ENCODE measurements at regions not wholly inside any gene's neighbourhood (a gene's known extent, or its start where the extent isn't known, plus 50 kb on each side); places are given as distances from the start of the nearest gene placed in this dataset.

GRCh38 chr6:15058200-15059061, 187.4 kb upstream of the JARID2 start:
- 84 to 88% (median 86%) methylated on average over 9 of the region's 9 CpGs for WGBS, 3 donors
- intact Hi-C loops (cut with DNase I) = no loop called here

DNA sequence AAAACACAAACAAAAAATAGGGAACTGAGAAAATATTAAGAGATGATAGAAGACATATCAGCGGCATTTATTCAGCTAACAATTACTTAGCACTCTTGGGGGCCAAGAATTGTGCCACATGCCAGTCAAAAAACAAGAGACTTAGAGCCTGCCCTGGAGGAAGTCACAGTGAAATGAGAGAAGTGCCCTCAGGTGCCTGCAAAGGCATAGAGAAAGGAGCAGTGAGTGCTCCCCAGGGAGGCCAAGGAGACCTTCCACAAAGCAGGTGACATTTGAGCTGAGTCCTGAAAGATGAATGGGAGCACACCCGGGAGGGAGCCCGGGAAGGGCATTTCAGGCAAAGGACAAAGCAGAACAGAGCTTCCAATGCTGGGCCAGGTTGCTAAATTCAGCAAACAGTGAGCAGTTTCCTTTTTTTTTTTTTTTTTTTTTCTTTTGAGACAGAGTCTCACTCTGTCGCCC, 184.7 kb upstream of the JARID2 start:
- ATAC-seq (peak; percentile 14 to 48 (median 40)), DNase-seq (no peak)
- peaks cover 12% of the 10 kb centered on the region for H3K4me1 ChIP-seq

More at GRCh38 chr6:15058200-15059061, 187.4 kb upstream of the JARID2 start:
- Histone ChIP-seq H3K4me1 (peaks cover 7% of the 10 kb centered on the region), H3K9me3 (no peaks in the 10 kb centered on the region), H3K4me3 (no peak overlapping the region), H3K27ac (no peak overlapping the region), H3K36me3 (ENCODE audit: insufficient read depth in 1 of 2, low read depth in 1 of 2) (no peaks in the 10 kb centered on the region), H3K27me3 (ENCODE audit: insufficient read depth in 3 of 3, low read length in 2 of 3) (no peaks in the 10 kb centered on the region)
- DNase-seq (no peak), ATAC-seq (no peak)
- TF ChIP-seq, protein P1, sequence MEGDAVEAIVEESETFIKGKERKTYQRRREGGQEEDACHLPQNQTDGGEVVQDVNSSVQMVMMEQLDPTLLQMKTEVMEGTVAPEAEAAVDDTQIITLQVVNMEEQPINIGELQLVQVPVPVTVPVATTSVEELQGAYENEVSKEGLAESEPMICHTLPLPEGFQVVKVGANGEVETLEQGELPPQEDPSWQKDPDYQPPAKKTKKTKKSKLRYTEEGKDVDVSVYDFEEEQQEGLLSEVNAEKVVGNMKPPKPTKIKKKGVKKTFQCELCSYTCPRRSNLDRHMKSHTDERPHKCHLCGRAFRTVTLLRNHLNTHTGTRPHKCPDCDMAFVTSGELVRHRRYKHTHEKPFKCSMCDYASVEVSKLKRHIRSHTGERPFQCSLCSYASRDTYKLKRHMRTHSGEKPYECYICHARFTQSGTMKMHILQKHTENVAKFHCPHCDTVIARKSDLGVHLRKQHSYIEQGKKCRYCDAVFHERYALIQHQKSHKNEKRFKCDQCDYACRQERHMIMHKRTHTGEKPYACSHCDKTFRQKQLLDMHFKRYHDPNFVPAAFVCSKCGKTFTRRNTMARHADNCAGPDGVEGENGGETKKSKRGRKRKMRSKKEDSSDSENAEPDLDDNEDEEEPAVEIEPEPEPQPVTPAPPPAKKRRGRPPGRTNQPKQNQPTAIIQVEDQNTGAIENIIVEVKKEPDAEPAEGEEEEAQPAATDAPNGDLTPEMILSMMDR (IDR thresholded peaks at IDR 0.05) = no peak

DNA sequence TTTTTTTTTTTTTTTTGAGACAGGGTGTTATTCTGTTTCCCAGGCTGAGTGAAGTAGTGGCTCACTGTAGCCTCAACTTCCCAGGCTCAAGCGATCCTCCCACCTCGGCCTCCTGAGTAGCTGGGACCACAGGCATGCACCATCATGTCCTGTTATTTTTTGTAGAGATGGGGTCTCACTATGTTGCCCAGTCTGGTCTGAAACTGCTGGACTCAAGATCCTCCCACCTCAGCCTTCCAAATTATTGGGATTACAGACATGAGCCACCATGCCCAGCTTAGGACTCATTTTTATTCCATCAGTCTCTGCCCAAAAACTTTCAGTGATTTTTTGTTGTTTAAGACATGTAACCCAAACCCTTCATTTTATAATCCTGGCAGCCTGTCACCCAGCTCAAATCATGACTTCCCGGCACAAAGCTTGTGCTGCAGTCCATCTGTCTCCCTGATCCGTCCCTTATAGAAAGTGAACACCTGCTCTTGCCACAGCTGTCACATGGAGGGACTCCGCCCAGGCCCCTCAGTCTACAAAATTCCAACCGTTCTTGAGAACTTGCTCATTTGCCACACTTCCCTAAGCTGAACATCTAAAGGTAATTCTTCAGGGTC, 183.9 kb upstream of the JARID2 start:
- Histone ChIP-seq H3K4me1 (peaks cover 12% of the 10 kb centered on the region), H3K4me3 (no peak overlapping the region), H3K36me3 (ENCODE audit: insufficient read depth in 1 of 2, low read depth in 1 of 2) (no peaks in the 10 kb centered on the region), H3K27me3 (ENCODE audit: insufficient read depth in 3 of 3, low read length in 2 of 3) (no peaks in the 10 kb centered on the region), H3K9me3 (no peaks in the 10 kb centered on the region), H3K27ac (peak overlapping the region; percentile 86)
- DNase-seq = no peak
- TF ChIP-seq, protein P1 (IDR thresholded peaks at IDR 0.05) = no peak
- ATAC-seq = peak; percentile 59 to 72 (median 69)
- WGBS, 3 donors = 52 to 67% (median 53%) methylated on average over 6 of the region's 6 CpGs
- intact Hi-C loops (cut with DNase I) = loop anchor here in 1 of 2 donors (2.0 to 10.0 kb wide), 3 partner anchors 137 to 183 kb away; no protein-coding TSS in a partner anchor

More for the DNA sequence above, 184.7 kb upstream of the JARID2 start:
- Histone ChIP-seq H3K27ac (peak overlapping the region; percentile 86), H3K27me3 (ENCODE audit: insufficient read depth in 3 of 3, low read length in 2 of 3) (no peaks in the 10 kb centered on the region), H3K36me3 (ENCODE audit: insufficient read depth in 1 of 2, low read depth in 1 of 2) (no peaks in the 10 kb centered on the region), H3K9me3 (no peaks in the 10 kb centered on the region), H3K4me3 (no peak overlapping the region)
- WGBS, 3 donors = 27 to 50% (median 28%) methylated on average over 3 to 4 of the region's 4 CpGs
- TF ChIP-seq, protein P1 (IDR thresholded peaks at IDR 0.05) = no peak
- intact Hi-C loops (cut with DNase I) = loop anchor here in 1 of 2 donors (5.0 to 10.0 kb wide), 2 partner anchors 136 to 179 kb away; no protein-coding TSS in a partner anchor

DNA sequence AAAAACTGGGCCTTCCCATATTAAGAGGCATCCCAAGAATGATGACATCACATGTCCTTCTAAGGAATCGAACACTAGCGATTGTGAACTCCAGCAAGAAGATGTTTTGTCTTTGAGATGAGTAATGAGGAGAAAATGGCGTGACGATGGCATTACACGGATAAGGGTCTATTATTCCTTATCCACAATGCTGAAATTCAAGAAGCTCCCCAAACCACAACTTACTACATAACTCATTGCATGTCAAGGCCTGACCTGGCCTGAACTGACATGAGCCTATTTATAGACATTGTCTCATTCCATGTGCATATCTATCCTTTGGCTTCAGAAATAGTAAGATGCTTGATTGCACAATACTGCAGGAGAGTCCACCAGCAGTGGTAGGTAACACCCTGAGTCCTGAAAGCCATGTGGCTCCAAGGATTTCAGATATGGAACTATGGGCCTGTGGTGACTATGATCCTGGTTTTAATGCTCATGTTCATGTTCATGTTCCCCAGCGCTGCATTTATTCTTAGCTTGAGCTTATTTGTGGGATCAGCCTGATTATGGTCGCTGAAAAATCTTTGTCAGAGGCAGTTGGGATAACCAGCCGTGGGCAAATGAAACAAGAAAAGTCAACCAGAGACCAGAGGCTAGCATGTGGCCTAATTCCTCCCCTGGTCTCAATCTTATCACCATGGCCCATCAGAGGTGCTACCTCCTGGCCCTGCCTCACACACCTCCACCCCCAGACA, 183.2 kb upstream of the JARID2 start:
- Histone ChIP-seq H3K4me3 (no peak overlapping the region), H3K9me3 (no peaks in the 10 kb centered on the region), H3K4me1 (peaks cover 12% of the 10 kb centered on the region), H3K36me3 (ENCODE audit: insufficient read depth in 1 of 2, low read depth in 1 of 2) (no peaks in the 10 kb centered on the region), H3K27ac (peak overlapping the region; percentile 86), H3K27me3 (ENCODE audit: insufficient read depth in 3 of 3, low read length in 2 of 3) (no peaks in the 10 kb centered on the region)
- DNase-seq (no peak), ATAC-seq (peak; percentile 87 to 95 (median 89))
- TF ChIP-seq, protein P1 (IDR thresholded peaks at IDR 0.05) = no peak
- intact Hi-C loops (cut with DNase I) = loop anchor here in 1 of 2 donors (2.0 to 10.0 kb wide), 3 partner anchors 138 to 182 kb away; no protein-coding TSS in a partner anchor
- WGBS, 3 donors = 34 to 47% (median 40%) methylated on average over 8 of the region's 8 CpGs
